Lower leg skin (tissue), 3 donors: ENCODE measurements at regions not wholly inside any gene's neighbourhood (a gene's known extent, or its start where the extent isn't known, plus 50 kb on each side); places are given as distances from the start of the nearest gene placed in this dataset.

ENCODE experiments used
- POLR2A ChIP-seq, 2 donors: fragments of 450-650 bp; IDR thresholded peaks; one replicate each; pipeline ENCODE4 v1.6.1; 2016 to 2017; ENCODE audit warnings: antibody characterized with exemption in 2 of 2, mild to moderate bottlenecking in 1 of 2, moderate library complexity in 1 of 2
- TF ChIP-seq, protein P1 (sequence below), 3 donors: fragments of 450-650 bp; IDR thresholded peaks; one replicate each; pipeline ENCODE4 v1.5.1; 2016; ENCODE audit warnings: antibody characterized with exemption in 3 of 3, mild to moderate bottlenecking in 3 of 3, moderate library complexity in 2 of 3

DNA sequence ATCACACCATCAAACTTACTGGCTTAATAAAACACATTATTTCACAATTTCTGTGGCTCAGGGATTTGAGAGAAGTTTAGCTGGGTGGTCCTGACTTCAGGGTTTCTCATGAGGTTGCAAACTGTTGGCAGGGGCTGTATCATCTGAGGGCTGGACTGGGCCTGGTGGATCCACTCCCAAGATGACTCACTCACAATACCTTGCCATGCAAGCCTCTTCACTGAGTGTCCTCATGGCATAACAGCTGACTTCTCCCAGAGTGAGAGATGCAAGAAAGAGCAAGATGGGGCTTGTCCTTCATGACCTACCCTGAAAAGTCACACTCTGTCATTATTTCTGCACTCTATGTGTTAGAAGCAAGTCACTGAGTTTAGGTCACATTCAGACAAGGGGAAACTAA is 73.8 kb downstream of the AQP4 start:
- TF ChIP-seq, protein P1, sequence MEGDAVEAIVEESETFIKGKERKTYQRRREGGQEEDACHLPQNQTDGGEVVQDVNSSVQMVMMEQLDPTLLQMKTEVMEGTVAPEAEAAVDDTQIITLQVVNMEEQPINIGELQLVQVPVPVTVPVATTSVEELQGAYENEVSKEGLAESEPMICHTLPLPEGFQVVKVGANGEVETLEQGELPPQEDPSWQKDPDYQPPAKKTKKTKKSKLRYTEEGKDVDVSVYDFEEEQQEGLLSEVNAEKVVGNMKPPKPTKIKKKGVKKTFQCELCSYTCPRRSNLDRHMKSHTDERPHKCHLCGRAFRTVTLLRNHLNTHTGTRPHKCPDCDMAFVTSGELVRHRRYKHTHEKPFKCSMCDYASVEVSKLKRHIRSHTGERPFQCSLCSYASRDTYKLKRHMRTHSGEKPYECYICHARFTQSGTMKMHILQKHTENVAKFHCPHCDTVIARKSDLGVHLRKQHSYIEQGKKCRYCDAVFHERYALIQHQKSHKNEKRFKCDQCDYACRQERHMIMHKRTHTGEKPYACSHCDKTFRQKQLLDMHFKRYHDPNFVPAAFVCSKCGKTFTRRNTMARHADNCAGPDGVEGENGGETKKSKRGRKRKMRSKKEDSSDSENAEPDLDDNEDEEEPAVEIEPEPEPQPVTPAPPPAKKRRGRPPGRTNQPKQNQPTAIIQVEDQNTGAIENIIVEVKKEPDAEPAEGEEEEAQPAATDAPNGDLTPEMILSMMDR (IDR thresholded peaks at IDR 0.05), result no peak
- no peak for TF ChIP-seq POLR2A (IDR thresholded peaks at IDR 0.05)
